ENCODE measurements at regions not wholly inside any gene's neighbourhood (a gene's known extent, or its start where the extent isn't known, plus 50 kb on each side); places are given as distances from the start of the nearest gene placed in this dataset.

GRCh38 chr2:40037303-40037702, 258.2 kb upstream of the THUMPD2 start:
- no peak for TF ChIP-seq GATA2 (IDR thresholded peaks at IDR 0.05; ENCODE audit: low read depth, low read length)
- TF ChIP-seq GATA3 (IDR thresholded peaks at IDR 0.05; ENCODE audit: low read depth, low read length) = no peak

Data from SH-SY5Y (cell line).